HG03108 (cell line): ENCODE measurements at regions not wholly inside any gene's neighbourhood (a gene's known extent, or its start where the extent isn't known, plus 50 kb on each side); places are given as distances from the start of the nearest gene placed in this dataset.

Experiments used
- ATAC-seq: cut with Tn5 transposase; IDR thresholded peaks from one replicate; pipeline ENCODE4 v1.9.1; 2021; ENCODE audit warnings: moderate library complexity; ENCODE audit not compliant: unreplicated experiment

DNA sequence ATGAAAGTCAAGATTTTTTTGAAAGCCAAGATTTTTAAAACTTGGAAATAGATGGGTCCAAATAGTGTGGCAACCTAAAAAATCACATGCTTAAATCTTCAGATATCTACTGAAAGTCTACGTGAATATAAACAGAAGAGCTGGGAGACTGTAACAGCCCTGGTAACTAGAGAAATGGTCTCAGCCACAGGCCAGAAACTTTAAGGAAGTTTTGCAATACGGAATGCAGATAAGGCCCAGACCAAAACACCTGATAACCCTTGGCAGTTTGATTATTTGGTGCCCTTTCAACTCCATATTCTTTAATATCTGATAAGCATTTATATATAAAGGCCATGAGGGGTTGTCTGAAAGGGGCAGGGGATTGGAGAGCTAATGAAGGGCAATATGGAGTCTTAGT lies 537.3 kb upstream of the TGFBR2 start:
- no peak for ATAC-seq

GRCh38 chr3:30073040-30073439 lies 533.4 kb upstream of the TGFBR2 start:
- ATAC-seq = no peak

- no peak for ATAC-seq
Measured at GRCh38 chr3:30073622-30074021, 532.8 kb upstream of the TGFBR2 start.

DNA sequence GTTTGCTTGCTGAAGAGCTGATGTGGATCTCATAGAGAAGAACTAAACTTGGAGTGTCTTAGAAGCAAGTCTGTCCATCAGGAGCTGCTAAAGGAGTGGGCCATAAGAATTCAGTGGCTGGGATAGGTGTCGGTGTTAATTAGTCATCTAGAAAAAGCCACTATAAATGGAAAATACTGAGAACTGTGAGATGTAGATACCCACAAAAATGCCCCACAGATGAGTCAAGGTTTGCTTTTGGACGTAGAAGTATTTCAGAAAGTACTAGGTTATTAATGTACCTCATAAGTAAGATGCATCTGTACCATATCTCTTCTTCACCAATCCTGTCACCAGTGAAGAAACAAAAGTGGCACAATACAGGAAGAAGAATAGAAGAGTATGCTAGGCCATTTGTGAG lies 530.9 kb upstream of the TGFBR2 start:
- ATAC-seq = no peak

DNA sequence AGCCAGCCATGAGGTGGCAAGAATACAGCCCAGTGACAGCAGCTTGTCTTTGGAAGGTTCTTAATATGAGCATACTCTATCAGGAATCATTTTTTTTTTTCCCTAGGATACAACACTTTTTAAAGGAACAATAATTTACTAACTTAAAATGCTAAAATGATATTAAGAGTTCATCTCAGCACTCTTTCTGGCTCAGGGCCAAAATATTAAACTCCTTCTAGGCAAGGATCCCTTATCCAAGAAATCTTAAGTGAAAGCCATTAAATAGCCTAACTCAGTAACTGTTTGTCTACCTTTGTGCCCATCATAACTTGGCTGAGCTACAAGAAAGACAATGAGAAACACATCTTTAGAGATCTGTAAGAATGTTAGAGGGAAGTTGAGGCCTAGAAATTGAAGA lies 529.5 kb upstream of the TGFBR2 start:
- ATAC-seq = no peak

- ATAC-seq = no peak
Measured at GRCh38 chr3:30077746-30078145, 528.7 kb upstream of the TGFBR2 start.

DNA sequence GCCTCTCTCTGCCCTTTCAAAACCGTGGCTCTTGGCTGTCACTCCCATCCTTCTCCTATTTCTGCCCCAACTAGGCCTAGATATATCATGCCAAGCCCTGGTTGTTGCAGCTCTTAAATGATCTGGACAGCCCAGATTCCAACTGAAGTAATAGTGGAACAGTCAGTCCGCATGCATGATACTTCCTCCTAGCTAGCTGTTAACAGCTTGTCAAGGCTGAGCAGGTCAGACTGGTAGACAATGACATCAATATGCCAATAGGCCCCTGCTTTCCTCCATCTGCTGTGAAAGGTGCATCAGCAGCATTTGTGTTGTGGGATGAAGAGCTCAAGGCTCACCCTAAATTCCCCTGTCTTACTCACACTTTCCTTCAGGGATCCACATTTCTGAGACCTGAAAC lies 527.7 kb upstream of the TGFBR2 start:
- ATAC-seq = no peak

- ATAC-seq = no peak
Measured at GRCh38 chr3:30081904-30082303, 524.5 kb upstream of the TGFBR2 start.

- ATAC-seq = no peak
Measured at GRCh38 chr3:30082652-30083051, 523.7 kb upstream of the TGFBR2 start.

DNA sequence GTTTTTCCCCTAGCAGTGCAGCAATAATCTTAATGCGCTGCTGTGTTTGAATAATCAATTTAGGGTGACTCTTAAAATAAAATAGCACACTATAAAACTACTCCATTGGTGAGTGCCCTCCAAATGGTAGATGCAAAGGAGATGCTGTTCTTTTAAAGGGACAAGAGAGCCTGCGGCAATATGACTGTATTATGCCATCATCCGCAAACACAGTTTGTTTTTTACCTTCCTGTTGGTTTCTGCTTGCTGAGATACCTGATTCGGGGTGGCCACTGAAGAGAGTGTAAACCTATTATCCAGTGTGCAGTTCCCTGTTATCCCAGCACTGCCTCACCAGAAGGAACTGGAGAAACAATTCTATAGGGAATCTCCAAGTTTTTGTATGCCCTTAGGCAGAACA lies 523.1 kb upstream of the TGFBR2 start:
- no peak for ATAC-seq

DNA sequence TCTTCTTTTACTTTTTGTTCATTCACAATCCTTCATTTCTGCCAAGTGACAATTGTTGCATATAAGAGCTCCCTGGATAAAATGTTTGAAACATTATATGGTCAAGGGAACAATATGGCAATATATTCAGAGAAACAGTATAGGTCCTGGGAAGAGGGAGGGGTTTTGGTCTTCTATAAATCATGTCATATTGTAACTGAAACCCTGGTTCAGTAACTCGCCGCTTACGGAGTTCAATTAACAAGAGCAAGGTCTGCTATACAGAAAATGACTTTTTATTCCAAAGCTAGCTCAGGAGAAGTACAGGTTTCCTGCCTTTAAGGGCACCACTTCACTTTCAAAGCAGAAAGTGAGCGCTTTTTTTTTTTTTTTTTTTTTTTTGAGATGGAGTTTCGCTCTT lies 522.1 kb upstream of the TGFBR2 start:
- no peak for ATAC-seq

DNA sequence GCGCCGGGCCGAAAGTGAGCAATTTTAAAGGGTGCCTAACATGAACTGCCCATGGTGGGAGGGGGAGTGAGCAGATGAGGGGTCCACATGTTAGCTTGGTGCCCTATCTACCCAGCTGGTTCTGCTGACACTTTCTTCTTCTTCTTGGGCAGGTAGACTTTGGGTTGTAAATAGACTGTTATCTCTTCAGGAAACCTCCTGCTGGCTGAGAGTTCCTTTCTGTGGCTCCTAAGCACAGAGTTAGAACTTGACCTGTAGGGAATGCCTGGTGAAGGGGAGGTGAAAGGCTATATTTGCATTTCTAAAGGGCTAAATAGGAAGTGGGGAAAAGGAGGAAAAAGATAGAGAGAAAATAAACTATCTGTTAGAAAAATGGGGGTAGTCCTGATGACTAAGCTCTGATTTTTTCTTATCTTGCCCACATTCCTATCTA lies 521.4 kb upstream of the TGFBR2 start:
- ATAC-seq = no peak

GRCh38 chr3:30085486-30085885 lies 520.9 kb upstream of the TGFBR2 start:
- no peak for ATAC-seq

DNA sequence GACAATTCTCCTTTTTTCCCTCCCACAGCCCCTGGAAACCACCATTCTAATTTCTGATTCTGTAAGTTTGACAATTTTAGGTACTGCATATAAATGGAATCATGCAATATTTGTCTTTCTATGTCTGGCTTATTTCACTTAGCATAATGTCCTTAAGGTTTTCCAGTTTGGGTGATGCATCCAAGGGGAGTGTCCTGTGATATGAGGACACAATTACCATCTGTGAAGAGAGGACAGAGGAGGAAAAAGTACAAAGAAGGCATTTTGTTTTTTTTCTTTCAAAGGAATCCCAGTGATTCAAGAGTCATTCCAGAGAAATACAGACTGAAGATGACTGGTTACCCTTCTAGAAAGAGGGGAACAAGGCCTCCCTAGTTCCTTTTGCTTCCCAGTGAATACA lies 514.7 kb upstream of the TGFBR2 start:
- no peak for ATAC-seq

DNA sequence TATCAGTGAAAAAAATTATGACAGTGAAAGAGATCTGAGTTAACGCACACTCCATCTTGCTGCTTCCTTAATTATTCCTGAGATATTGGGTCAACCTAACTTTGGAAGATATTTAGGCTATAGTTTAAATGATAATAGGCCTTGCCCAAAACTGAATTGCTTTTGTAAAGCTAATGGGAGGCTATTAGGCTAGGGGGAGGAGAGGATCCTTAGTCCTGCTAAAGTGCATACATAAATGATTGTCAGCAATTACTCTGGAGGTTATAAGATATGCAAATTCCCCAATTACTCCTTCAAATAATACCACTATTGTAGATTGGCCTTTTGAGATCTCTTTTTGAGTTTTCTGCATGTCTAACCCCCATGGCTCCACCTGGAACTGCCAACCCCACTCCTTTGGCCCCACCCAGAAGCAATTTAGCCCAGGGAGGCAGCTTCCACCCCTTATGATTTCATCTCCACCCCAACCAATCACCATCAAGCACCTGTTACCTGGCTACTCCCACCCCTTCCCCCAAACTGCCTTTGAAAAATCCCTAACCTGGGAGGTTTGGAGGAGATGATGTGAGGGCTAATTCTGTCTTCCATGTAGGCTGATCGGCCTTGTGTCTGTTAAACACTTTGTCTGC lies 509.3 kb upstream of the TGFBR2 start:
- no peak for ATAC-seq

- no peak for ATAC-seq
Measured at GRCh38 chr3:30098243-30098642, 508.2 kb upstream of the TGFBR2 start.

DNA sequence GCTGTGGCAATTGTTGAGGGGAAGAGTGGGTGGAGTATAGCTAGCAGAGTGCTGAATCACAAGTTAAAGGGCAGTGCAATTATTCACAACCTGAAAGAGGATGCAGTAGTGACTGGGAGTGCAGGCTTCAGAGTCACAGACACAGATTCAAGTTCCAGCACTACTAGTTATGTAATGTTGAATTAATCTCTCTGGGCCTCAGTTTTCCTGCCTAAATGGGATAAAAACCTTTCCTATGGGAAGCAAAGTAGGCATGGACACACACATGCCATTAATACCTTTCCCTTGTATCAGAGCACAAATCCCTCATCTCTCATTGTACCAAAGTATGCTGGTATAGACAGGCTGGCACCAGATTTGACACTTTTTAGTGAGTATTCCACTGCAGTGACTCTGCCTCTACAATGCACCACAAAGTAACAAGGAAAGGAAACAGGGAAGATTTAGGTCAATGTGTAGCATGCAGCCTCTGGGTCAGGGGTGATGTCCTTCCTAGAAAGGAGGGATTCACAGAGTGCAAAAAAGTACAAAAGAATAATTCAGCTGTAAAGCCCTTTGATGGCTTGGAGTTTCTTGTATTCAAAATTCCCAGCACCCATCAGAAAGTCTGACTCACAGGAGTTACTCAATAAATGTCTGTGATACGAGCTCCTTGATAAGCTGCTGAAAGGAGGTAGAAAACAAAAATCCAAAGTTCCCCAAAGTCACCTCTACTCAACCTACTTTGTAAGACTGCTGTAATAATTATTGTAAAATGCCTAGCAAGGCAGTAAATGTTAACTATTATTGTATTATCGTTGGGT lies 507.5 kb upstream of the TGFBR2 start:
- no peak for ATAC-seq

- no peak for ATAC-seq
Measured at GRCh38 chr3:30102356-30102755, 504.0 kb upstream of the TGFBR2 start.

- ATAC-seq = no peak
Measured at GRCh38 chr3:30103186-30103585, 503.2 kb upstream of the TGFBR2 start.

DNA sequence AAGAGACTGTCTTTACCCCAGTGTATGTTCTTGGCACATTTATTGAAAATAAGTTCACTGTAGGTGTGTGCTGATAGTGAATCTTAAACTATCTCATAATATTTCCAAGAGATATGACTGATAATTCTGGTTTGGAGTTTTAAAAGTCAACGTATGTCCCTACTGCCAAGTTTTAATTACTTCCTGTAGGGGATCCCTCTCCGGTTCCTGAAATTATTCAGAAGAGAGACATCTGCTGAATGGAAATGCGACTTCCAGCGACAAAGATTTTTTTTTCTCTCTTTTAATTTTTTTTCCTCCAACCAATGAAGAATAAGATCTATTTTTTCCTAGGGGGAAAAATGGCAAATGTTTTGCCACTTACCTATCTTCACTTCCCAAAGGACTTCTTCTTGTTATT lies 498.9 kb upstream of the TGFBR2 start:
- ATAC-seq = no peak

DNA sequence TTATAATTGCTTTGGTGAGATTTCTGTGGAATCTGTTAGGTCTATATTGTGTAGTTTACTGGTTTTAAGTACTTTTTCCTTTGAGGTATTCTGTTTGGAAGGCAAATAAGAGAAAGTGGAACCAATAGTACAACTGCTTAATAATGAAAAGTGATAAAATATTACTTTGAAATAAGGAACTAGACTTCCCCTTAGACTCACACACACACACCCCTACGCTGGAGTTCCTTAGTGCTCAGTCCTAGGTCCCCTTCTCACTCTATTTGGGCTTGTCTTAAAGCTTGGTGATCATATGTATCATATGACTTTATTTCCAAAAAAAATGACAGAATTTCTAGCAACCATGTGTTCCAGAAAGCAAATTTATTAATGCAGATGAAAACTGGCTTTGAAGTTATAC lies 494.0 kb upstream of the TGFBR2 start:
- no peak for ATAC-seq

GRCh38 chr3:30112902-30113484 lies 493.4 kb upstream of the TGFBR2 start:
- no peak for ATAC-seq
